Panc1 (cell line): ENCODE measurements at regions not wholly inside any gene's neighbourhood (a gene's known extent, or its start where the extent isn't known, plus 50 kb on each side); places are given as distances from the start of the nearest gene placed in this dataset.

Experiments used
- ATAC-seq: fragments of 200-7000 bp; cut with Tn5 transposase; 2 replicates; pipeline ENCODE4 v1.9.1; 2020; ENCODE audit warnings: mild to moderate bottlenecking, moderate library complexity
- BruUV-seq: library from RNA; stranded (reverse); fragments of 400-500 nt; replicated peaks from 2 replicates; lab custom pipeline; 2021; lab: Mats Ljungman, UMichigan
- CTCF ChIA-PET: fragments of 300-600 bp; sonication (Branson Sonifier 250); formaldehyde crosslinking; loops from one replicate; lab custom pipeline; 2022; ENCODE audit warnings: antibody characterized with exemption; lab: Charles Lee
- POLR2A ChIA-PET: fragments of 300-600 bp; sonication (Branson Sonifier 250); formaldehyde crosslinking; loops from one replicate; lab custom pipeline; 2022; ENCODE audit warnings: antibody characterized with exemption; lab: Charles Lee
- DNase-seq: peaks from one replicate; pipeline ENCODE4 v3.0.0-alpha.2; 2010; ENCODE audit warnings: low read depth, low spot score
- H3K27ac ChIP-seq: 2 replicates; pipeline ENCODE4 v1.5.1; 2011; ENCODE audit warnings: mild to moderate bottlenecking, low read length, inconsistent platforms
- H3K27me3 ChIP-seq: fragments of 200-500 bp; sonication (Bioruptor generic); 2 replicates; pipeline ENCODE4 v1.6.0; 2014; ENCODE audit warnings: low read length, inconsistent platforms; ENCODE audit not compliant: control insufficient read depth, insufficient read depth
- H3K36me3 ChIP-seq: fragments of 200-500 bp; sonication (Bioruptor generic); 2 replicates; pipeline ENCODE4 v1.5.1; 2014; ENCODE audit warnings: inconsistent platforms, mild to moderate bottlenecking, low read length, moderate library complexity; ENCODE audit not compliant: control insufficient read depth, insufficient read depth
- H3K4me1 ChIP-seq: 2 replicates; pipeline ENCODE4 v1.5.1; 2011; ENCODE audit warnings: inconsistent platforms, mild to moderate bottlenecking, low read length, moderate library complexity; ENCODE audit not compliant: control insufficient read depth, insufficient read depth
- H3K4me3 ChIP-seq, 2 experiments: 2 replicates each; pipeline ENCODE4 v1.5.1; 2011 to 2012; ENCODE audit warnings: low read depth in 2 of 2, low read length in 2 of 2, mild to moderate bottlenecking in 2 of 2, inconsistent platforms in 1 of 2, moderate library complexity in 1 of 2
- H3K9me3 ChIP-seq: fragments of 200-500 bp; sonication (Bioruptor generic); 2 replicates; pipeline ENCODE4 v1.5.1; 2014; ENCODE audit warnings: low read depth, mild to moderate bottlenecking, inconsistent platforms, low read length, moderate library complexity; ENCODE audit not compliant: control insufficient read depth, insufficient read depth
- POLR2AphosphoS5 ChIP-seq: IDR thresholded peaks from 2 replicates; pipeline ENCODE4 v1.6.1; 2012; ENCODE audit warnings: mild to moderate bottlenecking, low read depth, low read length, moderate library complexity
- SIN3A ChIP-seq: IDR thresholded peaks from 2 replicates; pipeline ENCODE4 v1.6.1; 2012; ENCODE audit warnings: low read depth, mild to moderate bottlenecking, low read length, moderate library complexity, borderline replicate concordance; ENCODE audit not compliant: insufficient read depth
- TCF7L2 ChIP-seq: IDR thresholded peaks from 2 replicates; pipeline ENCODE4 v1.6.1; 2011; ENCODE audit warnings: mild to moderate bottlenecking, low read depth, low read length, inconsistent platforms
- in situ Hi-C: cut with HindIII; loops from 2 replicates; pipeline ENCODE4 v1.10.0; 2016; ENCODE audit warnings: low sequenced_read_pairs, low pct_unique_long_range_greater_than_20kb
- intact Hi-C: fragments of 100-400 bp; cut with micrococcal nuclease; formaldehyde crosslinking; loops from one replicate; pipeline ENCODE4 v1.10.0; 2022; ENCODE audit not compliant: unreplicated experiment
- TF ChIP-seq, protein P1 (sequence below): fragments of 450-650 bp; IDR thresholded peaks from 2 replicates; pipeline ENCODE4 v1.5.1; 2017; ENCODE audit warnings: mild to moderate bottlenecking
- TF ChIP-seq, protein P2 (sequence below), 2 experiments: IDR thresholded peaks; 2 replicates each; pipeline ENCODE4 v1.6.1; 2011 to 2012; ENCODE audit warnings: low read depth in 2 of 2, control low read depth in 1 of 2, low read length in 1 of 2, mild to moderate bottlenecking in 1 of 2, moderate library complexity in 1 of 2; ENCODE audit not compliant: insufficient read depth in 1 of 2

DNA sequence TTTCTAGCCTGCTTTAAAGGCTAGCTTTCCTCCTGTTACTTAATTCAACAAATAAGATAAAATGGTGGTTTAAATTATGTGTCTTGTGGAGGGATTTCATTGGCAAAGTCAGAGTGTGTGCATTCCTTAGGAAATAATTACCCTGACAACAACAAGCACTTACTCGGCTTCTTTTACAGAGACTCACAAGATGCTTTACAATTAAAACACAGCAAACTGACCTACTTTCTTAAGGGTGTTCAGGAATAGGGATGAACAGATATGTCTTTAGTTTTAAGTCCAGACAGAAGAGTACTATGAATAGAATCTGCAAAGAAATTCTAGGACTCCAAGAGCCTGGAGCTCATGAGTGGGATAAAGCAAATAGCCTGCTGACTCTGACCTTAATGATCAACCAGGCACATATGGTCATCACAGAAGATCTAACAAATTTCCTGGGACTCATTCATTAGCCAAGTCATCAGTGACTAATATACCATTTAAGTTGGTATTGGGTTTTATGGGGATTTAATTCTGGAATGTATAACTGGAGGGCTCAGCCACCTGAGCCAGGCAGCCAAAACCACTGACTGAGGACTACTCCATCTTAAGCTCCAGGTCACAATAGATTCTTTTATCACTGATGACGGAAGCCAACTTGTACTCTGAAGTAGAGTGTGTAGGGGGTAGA lies 161.8 kb upstream of the RIMS1 start:
- CTCF ChIA-PET = no interaction called here
- POLR2A ChIA-PET = no interaction called here
- no peaks in the 10 kb centered on the region for H3K36me3 ChIP-seq
- BruUV-seq = no TSS peak
- H3K27ac ChIP-seq = no peak overlapping the region
- no peak for DNase-seq
- H3K27me3 ChIP-seq = no peaks in the 10 kb centered on the region
- ATAC-seq = no peak
- in situ Hi-C loops = no loop called here
- H3K4me1 ChIP-seq = no peaks in the 10 kb centered on the region
- intact Hi-C loops = no loop called here
- H3K9me3 ChIP-seq = no peaks in the 10 kb centered on the region
- H3K4me3 ChIP-seq = no peak overlapping the region
- no peak for TF ChIP-seq POLR2AphosphoS5
- no peak for TF ChIP-seq SIN3A
- TF ChIP-seq, protein P1, sequence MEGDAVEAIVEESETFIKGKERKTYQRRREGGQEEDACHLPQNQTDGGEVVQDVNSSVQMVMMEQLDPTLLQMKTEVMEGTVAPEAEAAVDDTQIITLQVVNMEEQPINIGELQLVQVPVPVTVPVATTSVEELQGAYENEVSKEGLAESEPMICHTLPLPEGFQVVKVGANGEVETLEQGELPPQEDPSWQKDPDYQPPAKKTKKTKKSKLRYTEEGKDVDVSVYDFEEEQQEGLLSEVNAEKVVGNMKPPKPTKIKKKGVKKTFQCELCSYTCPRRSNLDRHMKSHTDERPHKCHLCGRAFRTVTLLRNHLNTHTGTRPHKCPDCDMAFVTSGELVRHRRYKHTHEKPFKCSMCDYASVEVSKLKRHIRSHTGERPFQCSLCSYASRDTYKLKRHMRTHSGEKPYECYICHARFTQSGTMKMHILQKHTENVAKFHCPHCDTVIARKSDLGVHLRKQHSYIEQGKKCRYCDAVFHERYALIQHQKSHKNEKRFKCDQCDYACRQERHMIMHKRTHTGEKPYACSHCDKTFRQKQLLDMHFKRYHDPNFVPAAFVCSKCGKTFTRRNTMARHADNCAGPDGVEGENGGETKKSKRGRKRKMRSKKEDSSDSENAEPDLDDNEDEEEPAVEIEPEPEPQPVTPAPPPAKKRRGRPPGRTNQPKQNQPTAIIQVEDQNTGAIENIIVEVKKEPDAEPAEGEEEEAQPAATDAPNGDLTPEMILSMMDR = no peak
- TF ChIP-seq TCF7L2 = no peak
- TF ChIP-seq, protein P2, sequence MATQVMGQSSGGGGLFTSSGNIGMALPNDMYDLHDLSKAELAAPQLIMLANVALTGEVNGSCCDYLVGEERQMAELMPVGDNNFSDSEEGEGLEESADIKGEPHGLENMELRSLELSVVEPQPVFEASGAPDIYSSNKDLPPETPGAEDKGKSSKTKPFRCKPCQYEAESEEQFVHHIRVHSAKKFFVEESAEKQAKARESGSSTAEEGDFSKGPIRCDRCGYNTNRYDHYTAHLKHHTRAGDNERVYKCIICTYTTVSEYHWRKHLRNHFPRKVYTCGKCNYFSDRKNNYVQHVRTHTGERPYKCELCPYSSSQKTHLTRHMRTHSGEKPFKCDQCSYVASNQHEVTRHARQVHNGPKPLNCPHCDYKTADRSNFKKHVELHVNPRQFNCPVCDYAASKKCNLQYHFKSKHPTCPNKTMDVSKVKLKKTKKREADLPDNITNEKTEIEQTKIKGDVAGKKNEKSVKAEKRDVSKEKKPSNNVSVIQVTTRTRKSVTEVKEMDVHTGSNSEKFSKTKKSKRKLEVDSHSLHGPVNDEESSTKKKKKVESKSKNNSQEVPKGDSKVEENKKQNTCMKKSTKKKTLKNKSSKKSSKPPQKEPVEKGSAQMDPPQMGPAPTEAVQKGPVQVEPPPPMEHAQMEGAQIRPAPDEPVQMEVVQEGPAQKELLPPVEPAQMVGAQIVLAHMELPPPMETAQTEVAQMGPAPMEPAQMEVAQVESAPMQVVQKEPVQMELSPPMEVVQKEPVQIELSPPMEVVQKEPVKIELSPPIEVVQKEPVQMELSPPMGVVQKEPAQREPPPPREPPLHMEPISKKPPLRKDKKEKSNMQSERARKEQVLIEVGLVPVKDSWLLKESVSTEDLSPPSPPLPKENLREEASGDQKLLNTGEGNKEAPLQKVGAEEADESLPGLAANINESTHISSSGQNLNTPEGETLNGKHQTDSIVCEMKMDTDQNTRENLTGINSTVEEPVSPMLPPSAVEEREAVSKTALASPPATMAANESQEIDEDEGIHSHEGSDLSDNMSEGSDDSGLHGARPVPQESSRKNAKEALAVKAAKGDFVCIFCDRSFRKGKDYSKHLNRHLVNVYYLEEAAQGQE (IDR thresholded peaks at IDR 0.05; ENCODE audit: insufficient read depth in 1 of 2, low read depth in 2 of 2, low read length in 1 of 2) = no peak

DNA sequence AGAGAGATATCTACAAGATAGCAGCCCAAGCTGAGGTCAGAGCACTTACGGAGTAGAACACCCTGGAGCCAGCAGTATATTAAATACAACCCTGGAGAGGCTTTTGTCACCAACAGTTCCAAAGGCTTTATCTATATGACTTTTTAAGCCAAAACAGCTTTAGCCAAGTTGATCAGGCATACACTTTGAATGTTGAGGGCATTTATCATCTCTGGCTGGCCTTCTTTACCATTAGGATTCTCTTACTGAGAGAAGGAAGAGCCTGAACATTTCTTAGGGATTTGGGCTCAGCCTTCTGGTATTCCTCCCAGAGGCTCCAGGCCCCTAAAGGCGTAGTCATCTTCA lies 161.3 kb upstream of the RIMS1 start:
- intact Hi-C loops = no loop called here
- Histone ChIP-seq H3K4me1 (no peaks in the 10 kb centered on the region), H3K4me3 (no peak overlapping the region), H3K9me3 (no peaks in the 10 kb centered on the region), H3K27ac (no peak overlapping the region), H3K27me3 (no peaks in the 10 kb centered on the region), H3K36me3 (no peaks in the 10 kb centered on the region)
- ATAC-seq (no peak), DNase-seq (no peak)
- BruUV-seq = no TSS peak
- in situ Hi-C loops = no loop called here
- CTCF ChIA-PET = no interaction called here
- TF ChIP-seq, protein P1 = no peak
- TF ChIP-seq POLR2AphosphoS5 = no peak
- TF ChIP-seq TCF7L2 = no peak
- TF ChIP-seq, protein P2 (IDR thresholded peaks at IDR 0.05; ENCODE audit: insufficient read depth in 1 of 2, low read depth in 2 of 2, low read length in 1 of 2) = no peak
- TF ChIP-seq SIN3A = no peak
- POLR2A ChIA-PET = no interaction called here
